Suppressor macrophage (primary cell): ENCODE measurements at regions not wholly inside any gene's neighbourhood (a gene's known extent, or its start where the extent isn't known, plus 50 kb on each side); places are given as distances from the start of the nearest gene placed in this dataset.
"Not testable (repeated sequence)": the region's sequence is repeated elsewhere in the genome, so short reads cannot be mapped to it uniquely, and the experiment has no call there.

Experiments
- DNase-seq, 4 experiments: peaks; one replicate each; pipeline ENCODE4 v3.0.0-alpha.2; 2020 to 2022

DNA sequence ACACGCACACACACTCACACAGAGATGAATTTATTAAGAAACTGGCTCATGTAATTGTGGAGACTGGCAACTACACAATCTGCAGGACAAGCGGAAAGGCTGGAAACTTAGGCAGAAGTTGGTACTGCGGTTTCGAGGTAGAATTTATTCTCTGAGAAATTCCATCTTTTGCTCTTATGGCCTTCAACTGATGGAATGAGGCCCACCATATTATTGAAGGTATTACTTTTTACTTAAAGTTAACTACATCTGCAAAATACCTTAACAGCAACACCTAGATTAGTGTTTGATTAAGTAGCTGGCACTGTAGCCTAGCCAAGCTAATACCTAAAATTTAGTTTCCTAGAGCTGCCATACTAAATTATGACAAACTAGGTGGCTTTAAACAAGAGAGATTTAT, 384.0 kb upstream of the UBE2E3 start:
- no peak for DNase-seq

- no peak for DNase-seq
Measured at GRCh38 chr2:180591947-180592346, 388.5 kb upstream of the UBE2E3 start.

DNA sequence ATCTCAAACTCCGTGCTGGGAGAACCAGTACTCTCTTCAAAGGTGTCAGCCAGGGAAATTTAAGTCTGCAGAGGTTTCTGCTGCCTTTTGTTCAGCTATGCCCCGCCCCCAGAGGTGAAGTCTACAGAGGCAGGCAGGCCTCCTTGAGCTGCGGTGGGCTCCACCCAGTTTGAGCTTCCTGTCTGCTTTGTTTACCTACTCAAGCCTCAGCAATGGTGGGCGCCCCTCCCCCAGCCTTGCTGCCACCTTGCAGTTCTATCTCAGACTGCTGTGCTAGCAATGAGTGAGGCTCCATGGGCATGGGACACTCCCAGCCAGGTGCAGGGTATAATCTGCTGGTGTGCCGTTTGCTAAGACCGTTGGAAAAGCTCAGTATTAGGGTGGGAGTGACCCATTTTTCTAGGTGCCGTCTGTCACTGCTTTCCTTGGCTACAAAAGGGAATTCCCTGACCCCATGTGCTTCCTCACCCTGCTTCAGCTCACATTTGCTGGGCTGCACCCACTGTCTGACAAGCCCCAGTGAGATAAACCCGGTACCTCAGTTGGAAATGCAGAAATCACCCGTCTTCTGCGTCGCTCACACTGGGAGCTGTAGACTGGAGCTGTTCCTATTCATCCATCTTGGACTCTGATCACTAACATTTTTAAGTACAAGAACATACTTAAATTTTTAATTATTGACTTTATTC, 389.2 kb upstream of the UBE2E3 start:
- not testable (repeated sequence) for DNase-seq

DNA sequence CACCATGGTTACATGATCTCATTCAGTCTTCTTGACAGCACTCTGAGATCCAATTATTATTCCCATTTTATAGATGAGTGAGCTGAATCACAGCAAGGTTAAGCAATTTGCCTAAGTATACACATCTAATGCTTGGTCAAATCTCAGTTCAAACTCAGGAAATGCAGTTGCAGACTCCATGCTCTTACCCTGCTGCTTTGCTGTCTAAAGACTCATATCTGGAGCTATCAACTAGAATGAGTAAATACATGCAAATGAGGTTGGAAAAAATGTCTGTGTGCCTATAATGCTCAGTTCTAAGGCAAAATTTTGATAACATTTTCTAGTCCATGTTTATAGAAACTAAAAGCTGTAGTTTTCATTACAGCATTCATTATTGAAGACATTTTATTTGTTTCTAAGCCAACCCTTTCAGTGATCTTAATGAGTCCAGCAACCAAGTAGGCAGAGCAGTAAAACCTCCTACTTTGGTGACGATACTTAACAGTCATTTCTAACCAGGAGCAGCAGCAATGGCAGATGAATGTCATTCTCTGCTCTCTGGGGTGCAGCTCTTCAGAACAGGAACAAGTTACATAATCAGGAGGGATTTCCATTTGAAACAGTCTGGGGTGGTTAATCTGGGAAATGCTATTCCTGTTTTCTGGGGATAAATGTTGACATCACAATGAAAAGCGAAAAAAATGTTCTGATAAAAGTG, 396.8 kb upstream of the UBE2E3 start:
- DNase-seq, result no peak

DNA sequence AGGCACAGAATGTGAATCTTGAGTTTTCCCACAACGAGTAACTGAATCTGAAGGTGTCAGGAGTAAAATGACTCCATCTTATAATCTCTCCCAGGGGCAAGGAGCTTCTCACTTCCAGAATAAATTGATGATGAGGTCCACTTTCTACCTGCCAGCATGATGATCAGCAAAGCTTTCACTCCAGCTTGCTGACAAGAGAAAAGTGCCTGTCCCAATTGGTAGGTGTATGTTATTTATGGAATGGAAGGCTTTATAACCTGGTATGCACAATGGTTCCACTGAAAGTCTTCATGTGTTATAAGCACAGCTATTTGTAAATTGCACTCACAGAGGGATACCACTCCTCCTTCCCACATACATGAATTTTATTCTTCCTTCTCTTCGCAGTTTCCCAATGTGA, 401.0 kb upstream of the UBE2E3 start:
- no peak for DNase-seq

GRCh38 chr2:180578441-180578840, 402.0 kb upstream of the UBE2E3 start:
- no peak for DNase-seq

DNA sequence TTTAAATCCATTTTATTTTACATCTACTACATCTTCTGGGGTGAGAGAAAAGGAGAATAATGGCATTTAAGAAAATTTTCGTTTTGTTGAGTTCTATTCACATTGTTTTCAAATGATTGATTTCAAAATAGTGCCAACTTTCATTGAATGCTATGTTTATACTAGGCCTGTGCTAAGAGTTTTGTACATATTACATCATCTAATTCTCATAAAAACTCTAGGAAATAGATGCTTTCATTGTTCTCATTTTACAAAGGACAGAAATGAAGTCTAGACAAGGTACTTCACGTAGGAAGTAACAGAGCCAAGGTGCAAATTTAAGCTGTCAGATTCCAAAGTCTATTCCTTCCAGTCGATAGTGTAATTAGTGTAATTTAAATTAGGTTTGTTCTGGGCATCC, 402.8 kb upstream of the UBE2E3 start:
- no peak for DNase-seq

DNA sequence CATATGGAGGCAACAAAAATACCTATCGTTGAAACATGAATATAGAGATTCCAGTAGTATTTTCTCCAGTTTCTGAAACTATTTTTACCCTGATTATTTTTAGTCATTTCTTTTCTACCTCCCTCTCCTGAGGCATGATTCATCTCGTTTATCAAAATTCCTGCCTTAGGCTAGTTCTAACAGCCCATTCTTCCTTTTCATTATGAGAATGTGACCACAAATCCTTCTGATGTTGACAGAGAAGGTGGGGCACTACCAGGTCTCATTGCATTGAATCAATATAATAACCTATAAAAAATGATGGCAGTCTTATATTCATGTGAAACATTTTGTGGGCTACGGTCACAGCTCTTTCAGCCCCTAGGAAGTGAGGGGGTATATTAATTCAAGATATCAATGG, 406.5 kb upstream of the UBE2E3 start:
- DNase-seq, result no peak

DNA sequence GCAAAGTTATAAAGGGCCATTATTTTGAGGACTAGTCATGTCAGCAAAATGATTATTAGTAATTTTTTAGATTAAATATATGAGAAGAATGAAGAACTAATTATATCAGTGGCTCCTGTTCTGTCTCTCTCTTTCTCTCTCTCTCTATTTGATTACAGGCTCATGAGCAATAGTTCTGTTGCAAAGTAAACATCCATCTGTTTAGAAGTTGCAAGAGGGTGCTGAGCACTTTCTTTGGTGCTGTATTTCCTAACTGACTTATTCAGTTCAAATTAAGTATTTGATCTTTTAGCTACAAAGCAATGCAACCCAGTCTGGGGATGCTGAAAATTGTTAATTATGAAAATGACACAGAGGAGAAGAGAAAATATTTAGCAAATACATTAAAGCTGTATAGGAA, 408.1 kb upstream of the UBE2E3 start:
- no peak for DNase-seq

DNA sequence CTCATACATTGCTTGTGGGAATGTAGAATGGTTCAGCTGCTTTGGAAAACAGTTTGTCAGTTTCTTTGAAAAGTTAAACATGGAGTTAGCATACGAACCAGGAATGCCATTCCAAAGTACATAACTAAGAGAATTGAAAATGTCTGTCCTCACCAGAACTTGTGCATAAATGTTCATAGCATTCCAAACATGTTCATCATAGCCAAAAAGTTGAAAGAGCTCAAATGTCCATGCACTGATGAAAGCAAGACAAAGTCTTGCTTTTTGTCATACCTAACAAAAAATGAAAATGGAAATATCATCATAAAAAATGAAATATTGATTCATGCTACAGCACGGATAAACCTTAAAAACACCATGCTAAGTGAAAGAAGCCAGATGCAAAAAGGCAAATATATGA, 408.8 kb upstream of the UBE2E3 start:
- no peak for DNase-seq

DNA sequence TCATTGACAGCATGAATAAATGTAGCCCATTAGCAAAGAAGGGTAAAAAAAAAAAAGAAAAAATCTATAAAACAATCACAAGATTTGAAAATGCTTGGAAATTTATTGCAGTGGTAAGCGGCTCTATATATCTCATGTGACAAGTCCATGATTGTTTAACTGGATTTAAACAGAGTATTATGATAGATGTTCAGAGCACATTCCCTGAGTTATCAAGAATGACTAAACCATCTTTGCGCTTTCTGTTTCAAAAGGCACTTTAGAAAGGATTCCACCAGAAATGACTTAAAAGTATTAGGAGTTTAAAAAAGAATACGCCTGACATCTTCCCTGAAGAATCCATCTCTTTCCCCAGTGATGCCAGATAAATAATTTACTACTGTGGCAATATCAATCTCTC, 409.5 kb upstream of the UBE2E3 start:
- no peak for DNase-seq

- DNase-seq, result no peak
Measured at GRCh38 chr2:180564051-180564450, 416.4 kb upstream of the UBE2E3 start.

DNA sequence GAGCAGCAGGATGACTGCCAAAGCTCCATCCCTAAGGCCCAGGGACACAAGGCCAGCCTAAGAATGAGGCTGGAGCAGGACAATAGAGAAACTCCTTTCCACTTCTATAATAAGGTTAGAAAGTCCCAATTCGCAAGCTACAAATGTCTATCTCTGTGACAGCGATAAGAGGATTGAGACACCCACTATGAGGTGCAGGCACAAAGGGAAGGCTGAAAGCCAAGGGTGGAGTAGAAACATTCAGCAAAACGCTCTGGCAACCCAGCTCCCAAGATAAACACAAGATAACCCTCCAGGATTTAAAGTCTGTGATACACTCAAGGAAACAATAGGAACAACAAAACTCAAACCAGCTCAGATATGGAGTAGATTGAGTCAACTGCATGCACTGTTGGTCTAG, 418.0 kb upstream of the UBE2E3 start:
- DNase-seq, result no peak

DNA sequence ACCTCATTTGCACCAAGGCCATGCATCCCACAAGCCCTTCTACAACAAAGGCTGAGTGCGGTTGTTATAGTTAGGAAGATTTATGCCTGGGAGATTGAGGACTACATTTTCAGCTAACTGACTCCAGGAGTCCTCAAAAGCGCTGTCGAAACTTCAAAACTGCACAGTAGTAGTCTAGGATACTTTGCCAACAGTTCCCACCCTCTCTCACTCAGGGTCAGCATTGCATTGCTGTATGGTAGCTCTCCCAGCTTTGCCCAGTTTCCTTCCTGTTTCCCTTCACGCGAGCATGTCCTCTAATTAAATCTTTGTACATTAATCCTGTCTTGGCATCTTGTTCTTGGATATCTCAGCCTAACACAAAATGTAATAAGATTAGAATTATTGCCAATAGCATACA, 420.6 kb upstream of the UBE2E3 start:
- DNase-seq, result peak; percentile 49 to 71 (median 58)

DNA sequence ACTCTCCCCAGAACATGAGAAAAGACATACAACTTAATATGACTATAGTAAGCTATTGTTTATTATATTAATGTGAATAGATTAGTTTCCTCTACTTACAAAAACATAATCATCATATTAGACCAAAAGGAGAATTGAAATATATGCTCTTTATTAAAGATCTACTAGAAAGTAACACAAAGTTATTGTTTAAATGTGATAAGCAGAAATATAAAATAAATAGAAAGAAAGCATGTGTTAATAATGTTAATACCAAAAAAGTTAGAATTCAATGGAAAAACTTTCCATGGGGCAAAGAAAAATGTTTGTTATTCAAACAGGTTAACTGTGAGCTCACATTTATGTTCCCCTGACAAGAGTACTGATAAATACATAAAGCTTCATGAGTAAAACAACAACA, 421.4 kb upstream of the UBE2E3 start:
- DNase-seq, result no peak

DNA sequence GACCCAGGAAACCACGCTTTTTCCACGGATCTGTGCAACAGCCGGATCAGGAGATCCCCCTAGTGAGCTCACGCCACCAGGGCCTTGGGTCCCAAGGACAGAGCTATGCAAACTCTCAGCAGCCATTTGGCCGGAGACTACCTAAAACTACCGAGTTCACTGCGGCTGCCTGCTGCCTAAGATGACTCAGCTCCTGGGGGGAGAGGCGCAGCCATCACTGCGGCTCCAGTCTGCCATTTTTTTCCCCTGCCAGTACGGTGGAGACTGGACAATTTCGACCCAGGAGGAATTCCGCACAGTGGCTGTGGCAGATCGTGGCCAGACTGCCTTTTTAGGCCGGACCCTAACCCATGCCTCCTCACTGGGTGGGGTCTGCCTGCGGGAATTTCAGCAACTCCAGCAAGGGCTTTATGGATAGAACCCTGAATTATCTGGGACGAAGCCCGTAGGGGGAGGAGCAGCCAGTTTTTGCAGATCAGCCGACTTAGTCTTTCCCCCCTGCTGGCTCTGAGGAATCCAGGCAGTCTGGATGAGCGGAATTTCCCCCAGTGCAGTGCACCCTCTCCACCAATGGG, 424.9 kb upstream of the UBE2E3 start:
- no peak for DNase-seq

- no peak for DNase-seq
Measured at GRCh38 chr2:180554330-180554729, 426.1 kb upstream of the UBE2E3 start.

GRCh38 chr2:180553094-180553715, 427.2 kb upstream of the UBE2E3 start:
- DNase-seq, result no peak

GRCh38 chr2:180542511-180542910, 437.9 kb upstream of the UBE2E3 start:
- DNase-seq, result no peak

DNA sequence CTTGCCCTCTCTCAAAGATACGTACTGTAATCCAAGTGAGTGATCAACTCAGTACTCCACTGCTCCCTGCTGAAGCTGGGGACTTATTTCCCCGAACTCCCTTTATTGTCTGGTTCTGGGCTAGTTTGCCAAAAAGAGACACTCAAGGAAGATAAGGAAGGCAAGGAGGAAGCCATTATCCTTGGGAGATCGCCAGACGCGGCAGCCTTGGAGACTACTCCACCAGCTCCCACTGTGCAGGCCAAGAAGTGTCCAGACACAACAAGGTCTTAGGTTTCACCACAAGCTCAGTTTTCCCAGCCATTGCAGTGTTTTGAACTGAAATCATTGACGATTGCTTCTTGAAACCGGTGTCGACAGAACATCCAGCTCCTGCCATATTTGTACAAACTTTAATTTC, 439.6 kb upstream of the UBE2E3 start:
- DNase-seq, result no peak

- DNase-seq, result peak in 2 of 4 experiments; percentile 87 to 88
Measured at GRCh38 chr2:180539541-180539940, 440.9 kb upstream of the UBE2E3 start.

DNA sequence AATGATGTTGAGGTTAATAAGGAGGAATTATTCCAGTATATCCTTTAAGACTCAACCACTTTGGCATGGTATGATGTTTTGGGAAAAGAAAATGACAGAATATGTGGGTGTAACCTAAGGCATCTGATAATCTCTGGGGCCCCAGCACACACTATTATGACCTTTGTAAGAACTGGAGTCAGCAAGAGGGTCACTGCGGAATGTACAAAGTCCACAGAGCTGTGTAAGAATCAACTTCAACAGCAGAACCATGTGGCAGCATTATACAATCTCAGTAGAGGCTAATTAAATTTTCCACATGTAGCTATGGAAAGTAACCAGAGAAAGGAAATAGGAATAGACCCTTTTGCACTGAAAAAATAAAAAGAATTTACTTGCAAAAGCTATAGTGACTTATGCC, 445.1 kb upstream of the UBE2E3 start:
- DNase-seq, result no peak

GRCh38 chr2:180531787-180532186, 448.6 kb upstream of the UBE2E3 start:
- not testable (repeated sequence) for DNase-seq

DNA sequence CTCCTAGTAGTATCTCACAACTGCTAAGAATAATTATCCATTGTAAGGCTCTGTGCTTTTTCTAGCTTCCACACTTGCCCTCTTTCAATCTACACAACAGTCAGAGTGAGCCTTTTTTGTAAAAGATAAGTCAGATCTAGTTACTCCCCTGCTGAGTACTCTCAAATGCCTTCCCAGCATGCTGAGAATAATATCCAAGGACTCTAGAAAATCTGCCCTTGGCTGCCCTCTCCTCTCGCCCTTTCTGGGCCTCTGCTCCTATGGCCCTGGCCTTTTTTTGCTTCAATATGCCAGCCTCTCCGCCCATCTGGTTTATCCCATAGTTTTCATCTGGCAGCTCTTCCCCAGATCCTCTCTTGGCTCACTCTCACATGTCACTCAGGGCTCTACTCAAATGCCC, 455.9 kb upstream of the UBE2E3 start:
- DNase-seq, result no peak
